Smooth muscle cell (in vitro differentiated cells): ENCODE measurements at regions not wholly inside any gene's neighbourhood (a gene's known extent, or its start where the extent isn't known, plus 50 kb on each side); places are given as distances from the start of the nearest gene placed in this dataset.

Source experiments
- DNase-seq: peaks from one replicate; lab custom pipeline; 2025; ENCODE audit not compliant: unreplicated experiment; lab: John Stamatoyannopoulos, UW
- H2AFZ ChIP-seq: fragments of 200-600 bp; sonication (generic); 2 replicates; pipeline ENCODE4 v1.6.0; 2016; ENCODE audit warnings: antibody characterized with exemption, low read depth, mild to moderate bottlenecking
- H3F3A ChIP-seq: fragments of 200-600 bp; sonication (generic); 2 replicates; pipeline ENCODE4 v1.6.0; 2017; ENCODE audit warnings: antibody characterized with exemption, low read depth
- H3K27ac ChIP-seq: fragments of 200-600 bp; sonication (generic); 2 replicates; pipeline ENCODE4 v1.5.1; 2016; ENCODE audit warnings: low read depth, mild to moderate bottlenecking
- H3K27me3 ChIP-seq: fragments of 200-600 bp; sonication (generic); 2 replicates; pipeline ENCODE4 v1.6.1; 2016; ENCODE audit warnings: low read depth, mild to moderate bottlenecking
- H3K36me3 ChIP-seq: fragments of 200-600 bp; sonication (generic); 2 replicates; pipeline ENCODE4 v1.5.1; 2016; ENCODE audit warnings: low read depth
- H3K4me1 ChIP-seq: fragments of 200-600 bp; sonication (generic); 2 replicates; pipeline ENCODE4 v1.5.1; 2016; ENCODE audit warnings: low read depth
- H3K4me2 ChIP-seq: fragments of 200-600 bp; sonication (generic); 2 replicates; pipeline ENCODE4 v1.6.0; 2016; ENCODE audit warnings: mild to moderate bottlenecking
- H3K4me3 ChIP-seq: fragments of 200-600 bp; sonication (generic); 2 replicates; pipeline ENCODE4 v1.5.1; 2016; ENCODE audit warnings: mild to moderate bottlenecking
- H3K79me2 ChIP-seq: fragments of 200-600 bp; sonication (generic); 2 replicates; pipeline ENCODE4 v1.6.0; 2016; ENCODE audit warnings: low read depth, mild to moderate bottlenecking
- H3K9ac ChIP-seq: fragments of 200-600 bp; sonication (generic); 2 replicates; pipeline ENCODE4 v1.6.0; 2016; ENCODE audit warnings: low read depth
- H3K9me3 ChIP-seq: fragments of 200-600 bp; sonication (generic); replicated peaks from 2 replicates; pipeline ENCODE4 v1.5.1; 2016; ENCODE audit warnings: low read depth
- H4K20me1 ChIP-seq: fragments of 200-600 bp; sonication (generic); 2 replicates; pipeline ENCODE4 v1.6.0; 2016; ENCODE audit warnings: low read depth
- CTCF ChIP-seq: fragments of 200-600 bp; sonication (generic); IDR thresholded peaks from 2 replicates; pipeline ENCODE4 v1.5.1; 2017; ENCODE audit warnings: borderline replicate concordance, mild to moderate bottlenecking, antibody characterized with exemption; ENCODE audit not compliant: insufficient read depth, poor library complexity, severe bottlenecking
- WGBS: methylation state at CpG from one replicate; pipeline ENCODE4 v1.1.7; 2016; ENCODE audit warnings: low lambda C conversion rate; 5-methylcytosine and 5-hydroxymethylcytosine counted together

DNA sequence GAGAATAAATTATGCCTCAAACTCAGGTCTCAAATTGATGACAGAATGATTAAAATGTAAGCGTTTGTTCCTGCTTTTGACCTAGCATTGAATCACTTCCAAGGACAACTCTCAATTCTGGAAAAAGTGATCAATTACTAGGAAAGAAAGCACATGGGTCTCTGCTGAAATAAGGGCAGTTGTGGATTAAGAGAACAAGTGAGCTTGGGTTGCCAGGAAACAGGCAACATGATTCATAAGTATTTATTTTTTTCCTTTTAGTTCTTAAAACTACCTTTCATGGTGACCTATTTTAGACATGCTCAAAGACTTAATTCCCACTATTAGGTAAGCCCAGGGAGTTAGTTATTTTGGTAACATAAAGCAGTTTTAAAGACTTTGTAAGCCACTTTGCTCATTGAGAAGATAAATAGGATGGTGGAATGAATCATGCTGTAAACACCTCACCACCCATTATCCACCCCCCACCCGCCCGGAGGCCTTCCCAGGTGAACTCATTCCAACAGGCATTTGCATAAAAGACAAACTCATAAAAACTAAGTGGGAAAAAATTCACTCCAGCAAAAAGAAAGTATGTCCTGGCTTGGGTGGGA is 728.3 kb downstream of the SORCS1 start:
- Histone ChIP-seq H3K79me2 (no peaks in the 10 kb centered on the region), H2AFZ (no peak overlapping the region), H3K4me2 (no peak overlapping the region), H3K9me3 (no peaks in the 10 kb centered on the region), H3K27ac (peak overlapping the region; percentile 71), H3F3A (peaks cover 3% of the 10 kb centered on the region), H3K4me1 (peaks cover 5% of the 10 kb centered on the region), H3K36me3 (no peaks in the 10 kb centered on the region), H3K9ac (no peak overlapping the region), H3K27me3 (no peaks in the 10 kb centered on the region), H4K20me1 (no peaks in the 10 kb centered on the region), H3K4me3 (no peak overlapping the region)
- 50% methylated on average over 3 of the region's 3 CpGs for WGBS
- TF ChIP-seq CTCF, result no peak
- no peak for DNase-seq

DNA sequence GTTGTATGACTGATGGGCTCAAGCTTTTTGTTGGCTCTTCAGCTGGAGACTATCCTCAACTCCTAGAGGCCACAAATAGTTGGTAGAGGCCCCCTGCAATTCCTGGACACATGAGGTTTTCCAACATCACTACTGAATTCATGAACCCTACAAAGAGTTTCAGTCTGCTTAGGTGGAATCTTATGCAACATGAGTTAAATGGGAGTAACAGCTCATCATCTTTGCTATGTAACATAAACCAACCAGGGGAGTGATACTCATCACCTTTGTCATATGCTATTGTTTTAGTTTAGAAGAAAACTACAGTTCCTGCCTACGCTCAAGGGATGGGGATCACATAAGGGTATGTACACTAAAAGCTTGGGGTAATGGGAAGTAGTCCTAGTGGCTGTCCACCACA is 729.4 kb downstream of the SORCS1 start:
- Histone ChIP-seq H3K9me3 (no peaks in the 10 kb centered on the region), H3K79me2 (no peaks in the 10 kb centered on the region), H3K27ac (no peak overlapping the region), H4K20me1 (no peaks in the 10 kb centered on the region), H3F3A (peaks cover 3% of the 10 kb centered on the region), H3K4me3 (no peak overlapping the region), H3K9ac (no peak overlapping the region), H3K4me2 (no peak overlapping the region), H2AFZ (no peak overlapping the region), H3K4me1 (peaks cover 5% of the 10 kb centered on the region), H3K36me3 (no peaks in the 10 kb centered on the region), H3K27me3 (no peaks in the 10 kb centered on the region)
- 86% methylated on average over 1 of the region's 1 CpG for WGBS
- no peak for DNase-seq
- no peak for TF ChIP-seq CTCF

DNA sequence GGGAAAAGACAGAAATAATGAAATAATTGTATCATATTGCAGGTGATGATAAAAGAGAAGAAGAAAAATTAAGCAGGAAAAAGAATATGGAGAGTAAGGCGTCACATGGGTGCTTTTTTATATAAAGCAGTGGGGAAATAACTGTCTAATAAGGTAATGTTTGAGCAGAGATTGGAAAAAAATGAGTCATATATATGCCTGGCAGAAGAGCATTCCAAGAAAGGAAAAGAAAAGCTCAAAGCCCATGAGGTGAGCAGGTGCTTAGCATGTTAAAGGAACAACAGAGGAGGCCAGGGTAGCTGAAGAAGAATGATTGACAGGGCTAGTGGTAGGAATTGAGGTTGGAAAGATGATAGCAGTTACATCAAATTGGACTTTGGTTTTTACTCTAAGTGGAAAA is 739.5 kb downstream of the SORCS1 start:
- Histone ChIP-seq H3K36me3 (no peaks in the 10 kb centered on the region), H3K9ac (no peak overlapping the region), H3K9me3 (no peaks in the 10 kb centered on the region), H3K27me3 (no peaks in the 10 kb centered on the region), H3K4me2 (no peak overlapping the region), H4K20me1 (no peaks in the 10 kb centered on the region), H3K79me2 (no peaks in the 10 kb centered on the region), H2AFZ (no peak overlapping the region), H3K4me1 (no peaks in the 10 kb centered on the region), H3K27ac (no peak overlapping the region), H3F3A (no peaks in the 10 kb centered on the region), H3K4me3 (no peak overlapping the region)
- 94% methylated on average over 1 of the region's 1 CpG for WGBS
- DNase-seq, result no peak
- no peak for TF ChIP-seq CTCF

DNA sequence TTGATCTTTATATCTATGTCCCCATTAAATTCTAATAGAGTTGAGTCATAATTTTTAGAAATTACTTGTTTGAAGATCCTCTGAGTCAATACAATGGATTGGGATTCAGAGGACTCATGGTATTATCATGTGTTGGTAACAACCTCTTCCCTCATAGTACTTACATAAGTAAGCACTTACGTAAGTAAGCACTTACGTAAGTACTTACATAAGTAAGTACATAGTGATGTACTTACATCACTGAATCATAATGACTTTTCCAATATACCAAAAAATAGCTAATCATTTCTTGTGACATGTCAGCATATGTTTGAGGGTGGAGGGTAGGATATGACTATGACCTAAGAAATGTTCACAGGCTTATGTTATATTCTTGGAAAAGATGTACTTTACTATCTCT is 740.5 kb downstream of the SORCS1 start:
- Histone ChIP-seq H3K27me3 (no peaks in the 10 kb centered on the region), H3K4me3 (no peak overlapping the region), H2AFZ (no peak overlapping the region), H3K9me3 (no peaks in the 10 kb centered on the region), H3K27ac (peak overlapping the region; percentile 49), H3K79me2 (no peaks in the 10 kb centered on the region), H3K4me1 (no peaks in the 10 kb centered on the region), H4K20me1 (no peaks in the 10 kb centered on the region), H3K36me3 (no peaks in the 10 kb centered on the region), H3K4me2 (no peak overlapping the region), H3F3A (no peaks in the 10 kb centered on the region), H3K9ac (no peak overlapping the region)
- no peak for TF ChIP-seq CTCF
- 67% methylated on average over 2 of the region's 2 CpGs for WGBS
- no peak for DNase-seq
